ENCODE measurements at regions not wholly inside any gene's neighbourhood (a gene's known extent, or its start where the extent isn't known, plus 50 kb on each side); places are given as distances from the start of the nearest gene placed in this dataset.

- intact Hi-C loops (cut with micrococcal nuclease; ENCODE audit: unreplicated experiment), result no loop called here
- TF ChIP-seq, protein P1, sequence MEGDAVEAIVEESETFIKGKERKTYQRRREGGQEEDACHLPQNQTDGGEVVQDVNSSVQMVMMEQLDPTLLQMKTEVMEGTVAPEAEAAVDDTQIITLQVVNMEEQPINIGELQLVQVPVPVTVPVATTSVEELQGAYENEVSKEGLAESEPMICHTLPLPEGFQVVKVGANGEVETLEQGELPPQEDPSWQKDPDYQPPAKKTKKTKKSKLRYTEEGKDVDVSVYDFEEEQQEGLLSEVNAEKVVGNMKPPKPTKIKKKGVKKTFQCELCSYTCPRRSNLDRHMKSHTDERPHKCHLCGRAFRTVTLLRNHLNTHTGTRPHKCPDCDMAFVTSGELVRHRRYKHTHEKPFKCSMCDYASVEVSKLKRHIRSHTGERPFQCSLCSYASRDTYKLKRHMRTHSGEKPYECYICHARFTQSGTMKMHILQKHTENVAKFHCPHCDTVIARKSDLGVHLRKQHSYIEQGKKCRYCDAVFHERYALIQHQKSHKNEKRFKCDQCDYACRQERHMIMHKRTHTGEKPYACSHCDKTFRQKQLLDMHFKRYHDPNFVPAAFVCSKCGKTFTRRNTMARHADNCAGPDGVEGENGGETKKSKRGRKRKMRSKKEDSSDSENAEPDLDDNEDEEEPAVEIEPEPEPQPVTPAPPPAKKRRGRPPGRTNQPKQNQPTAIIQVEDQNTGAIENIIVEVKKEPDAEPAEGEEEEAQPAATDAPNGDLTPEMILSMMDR (IDR thresholded peaks at IDR 0.05), result no peak
- TF ChIP-seq TCF7L2 (IDR thresholded peaks at IDR 0.05; ENCODE audit: low read depth, low read length), result no peak
- no peak for TF ChIP-seq SIN3A (IDR thresholded peaks at IDR 0.05; ENCODE audit: borderline replicate concordance, insufficient read depth, low read depth, low read length)
- TF ChIP-seq, protein P2, sequence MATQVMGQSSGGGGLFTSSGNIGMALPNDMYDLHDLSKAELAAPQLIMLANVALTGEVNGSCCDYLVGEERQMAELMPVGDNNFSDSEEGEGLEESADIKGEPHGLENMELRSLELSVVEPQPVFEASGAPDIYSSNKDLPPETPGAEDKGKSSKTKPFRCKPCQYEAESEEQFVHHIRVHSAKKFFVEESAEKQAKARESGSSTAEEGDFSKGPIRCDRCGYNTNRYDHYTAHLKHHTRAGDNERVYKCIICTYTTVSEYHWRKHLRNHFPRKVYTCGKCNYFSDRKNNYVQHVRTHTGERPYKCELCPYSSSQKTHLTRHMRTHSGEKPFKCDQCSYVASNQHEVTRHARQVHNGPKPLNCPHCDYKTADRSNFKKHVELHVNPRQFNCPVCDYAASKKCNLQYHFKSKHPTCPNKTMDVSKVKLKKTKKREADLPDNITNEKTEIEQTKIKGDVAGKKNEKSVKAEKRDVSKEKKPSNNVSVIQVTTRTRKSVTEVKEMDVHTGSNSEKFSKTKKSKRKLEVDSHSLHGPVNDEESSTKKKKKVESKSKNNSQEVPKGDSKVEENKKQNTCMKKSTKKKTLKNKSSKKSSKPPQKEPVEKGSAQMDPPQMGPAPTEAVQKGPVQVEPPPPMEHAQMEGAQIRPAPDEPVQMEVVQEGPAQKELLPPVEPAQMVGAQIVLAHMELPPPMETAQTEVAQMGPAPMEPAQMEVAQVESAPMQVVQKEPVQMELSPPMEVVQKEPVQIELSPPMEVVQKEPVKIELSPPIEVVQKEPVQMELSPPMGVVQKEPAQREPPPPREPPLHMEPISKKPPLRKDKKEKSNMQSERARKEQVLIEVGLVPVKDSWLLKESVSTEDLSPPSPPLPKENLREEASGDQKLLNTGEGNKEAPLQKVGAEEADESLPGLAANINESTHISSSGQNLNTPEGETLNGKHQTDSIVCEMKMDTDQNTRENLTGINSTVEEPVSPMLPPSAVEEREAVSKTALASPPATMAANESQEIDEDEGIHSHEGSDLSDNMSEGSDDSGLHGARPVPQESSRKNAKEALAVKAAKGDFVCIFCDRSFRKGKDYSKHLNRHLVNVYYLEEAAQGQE (IDR thresholded peaks at IDR 0.05; ENCODE audit: insufficient read depth in 1 of 2, low read depth in 2 of 2, low read length in 1 of 2), result no peak
- TF ChIP-seq POLR2AphosphoS5 (IDR thresholded peaks at IDR 0.05; ENCODE audit: low read depth, low read length), result no peak
- no peaks in the 10 kb centered on the region for H3K36me3 ChIP-seq (ENCODE audit: control insufficient read depth, insufficient read depth, low read length)
- BruUV-seq (replicated peaks), result no TSS peak
- ATAC-seq (no peak), DNase-seq (ENCODE audit: low read depth, low spot score) (no peak)
- no peaks in the 10 kb centered on the region for H3K9me3 ChIP-seq (ENCODE audit: control insufficient read depth, insufficient read depth, low read depth, low read length)
- ChIA-PET CTCF (no interaction called here), POLR2A (no interaction called here)
- no peak overlapping the region for H3K27ac ChIP-seq (ENCODE audit: low read length)
- no peaks in the 10 kb centered on the region for H3K27me3 ChIP-seq (ENCODE audit: control insufficient read depth, insufficient read depth, low read length)
- H3K4me3 ChIP-seq (ENCODE audit: low read depth in 2 of 2, low read length in 2 of 2), result no peak overlapping the region
- H3K4me1 ChIP-seq (ENCODE audit: control insufficient read depth, insufficient read depth, low read length), result no peaks in the 10 kb centered on the region
- in situ Hi-C loops (cut with HindIII; ENCODE audit: low pct_unique_long_range_greater_than_20kb, low sequenced_read_pairs), result no loop called here
Measured at GRCh38 chr21:27154451-27155129, 187.7 kb upstream of the ADAMTS5 start.

GRCh38 chr21:27152996-27153395, 186.1 kb upstream of the ADAMTS5 start:
- ATAC-seq, result no peak
- DNase-seq (ENCODE audit: low read depth, low spot score), result no peak
- no peaks in the 10 kb centered on the region for H3K4me1 ChIP-seq (ENCODE audit: control insufficient read depth, insufficient read depth, low read length)
- BruUV-seq (replicated peaks), result no TSS peak
- in situ Hi-C loops (cut with HindIII; ENCODE audit: low pct_unique_long_range_greater_than_20kb, low sequenced_read_pairs), result no loop called here
- no peaks in the 10 kb centered on the region for H3K36me3 ChIP-seq (ENCODE audit: control insufficient read depth, insufficient read depth, low read length)
- ChIA-PET CTCF (no interaction called here), POLR2A (no interaction called here)
- no peak overlapping the region for H3K4me3 ChIP-seq (ENCODE audit: low read depth in 2 of 2, low read length in 2 of 2)
- TF ChIP-seq SIN3A (IDR thresholded peaks at IDR 0.05; ENCODE audit: borderline replicate concordance, insufficient read depth, low read depth, low read length) (no peak), TCF7L2 (IDR thresholded peaks at IDR 0.05; ENCODE audit: low read depth, low read length) (no peak), POLR2AphosphoS5 (IDR thresholded peaks at IDR 0.05; ENCODE audit: low read depth, low read length) (no peak)
- TF ChIP-seq, protein P1 (IDR thresholded peaks at IDR 0.05), result no peak
- TF ChIP-seq, protein P2 (IDR thresholded peaks at IDR 0.05; ENCODE audit: insufficient read depth in 1 of 2, low read depth in 2 of 2, low read length in 1 of 2), result no peak
- no peaks in the 10 kb centered on the region for H3K27me3 ChIP-seq (ENCODE audit: control insufficient read depth, insufficient read depth, low read length)
- H3K27ac ChIP-seq (ENCODE audit: low read length), result no peak overlapping the region
- no peaks in the 10 kb centered on the region for H3K9me3 ChIP-seq (ENCODE audit: control insufficient read depth, insufficient read depth, low read depth, low read length)
- intact Hi-C loops (cut with micrococcal nuclease; ENCODE audit: unreplicated experiment), result no loop called here
